ENCODE measurements at regions not wholly inside any gene's neighbourhood (a gene's known extent, or its start where the extent isn't known, plus 50 kb on each side); places are given as distances from the start of the nearest gene placed in this dataset.

DNA sequence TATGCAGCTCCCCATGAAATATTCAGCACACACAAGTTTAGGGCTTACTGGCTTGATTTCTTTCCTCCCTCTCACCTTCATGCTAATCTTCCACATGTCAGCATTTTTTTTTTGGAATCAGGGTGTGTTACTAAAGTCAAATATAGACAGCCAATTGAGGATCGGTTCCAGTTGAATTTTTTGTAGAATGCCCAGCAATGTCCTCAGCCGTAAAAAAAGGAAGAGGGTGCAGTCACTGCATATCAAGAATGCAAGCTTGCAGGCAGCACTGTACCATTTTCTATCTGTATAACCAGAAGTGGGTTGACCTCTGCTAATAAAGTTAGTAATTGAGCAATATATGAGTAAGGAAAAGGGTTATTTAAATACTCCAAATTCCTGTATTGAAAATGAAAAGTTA lies 51.4 kb upstream of the CHMP2B start:
- DNase-seq (ENCODE audit: low read depth), result no peak

DNA sequence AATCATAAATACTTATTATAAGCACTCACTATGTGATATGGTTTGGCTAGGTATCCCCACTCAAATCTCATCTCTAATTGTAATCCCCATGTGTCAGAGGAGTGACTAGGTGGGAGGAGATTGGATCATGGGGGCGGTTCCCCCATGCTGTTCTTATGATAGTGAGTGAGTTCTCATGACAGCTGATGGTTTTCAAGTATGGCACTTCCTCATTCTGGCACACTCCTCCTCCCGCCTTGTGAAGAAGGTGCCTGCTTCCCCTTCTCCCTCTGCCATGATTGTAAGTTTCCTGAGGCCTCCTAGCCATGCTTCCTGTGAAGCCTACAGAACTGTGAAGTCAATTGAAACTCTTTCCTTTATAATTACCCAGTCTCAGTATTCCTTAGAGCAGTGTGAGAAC lies 53.3 kb upstream of the CHMP2B start:
- DNase-seq (ENCODE audit: low read depth), result no peak

DNA sequence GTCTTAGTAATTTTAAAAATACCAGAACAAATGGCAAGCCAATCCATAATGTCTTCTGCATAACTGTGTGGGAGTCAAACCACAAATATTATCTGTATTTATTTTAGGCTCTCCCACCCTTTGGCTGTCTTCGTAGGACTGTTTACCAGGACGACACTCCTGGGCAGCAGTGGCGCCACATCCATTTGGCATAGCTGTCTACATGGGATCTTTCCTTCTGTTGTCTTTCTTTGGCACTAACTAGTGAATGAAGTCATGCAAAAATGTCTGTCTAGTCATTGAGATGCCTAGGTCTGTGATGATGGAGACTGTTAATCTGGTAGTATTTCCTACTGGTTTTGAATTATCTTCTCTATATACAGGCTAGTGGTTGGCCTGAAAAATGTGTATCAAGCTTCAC lies 54.0 kb upstream of the CHMP2B start:
- no peak for DNase-seq (ENCODE audit: low read depth)

DNA sequence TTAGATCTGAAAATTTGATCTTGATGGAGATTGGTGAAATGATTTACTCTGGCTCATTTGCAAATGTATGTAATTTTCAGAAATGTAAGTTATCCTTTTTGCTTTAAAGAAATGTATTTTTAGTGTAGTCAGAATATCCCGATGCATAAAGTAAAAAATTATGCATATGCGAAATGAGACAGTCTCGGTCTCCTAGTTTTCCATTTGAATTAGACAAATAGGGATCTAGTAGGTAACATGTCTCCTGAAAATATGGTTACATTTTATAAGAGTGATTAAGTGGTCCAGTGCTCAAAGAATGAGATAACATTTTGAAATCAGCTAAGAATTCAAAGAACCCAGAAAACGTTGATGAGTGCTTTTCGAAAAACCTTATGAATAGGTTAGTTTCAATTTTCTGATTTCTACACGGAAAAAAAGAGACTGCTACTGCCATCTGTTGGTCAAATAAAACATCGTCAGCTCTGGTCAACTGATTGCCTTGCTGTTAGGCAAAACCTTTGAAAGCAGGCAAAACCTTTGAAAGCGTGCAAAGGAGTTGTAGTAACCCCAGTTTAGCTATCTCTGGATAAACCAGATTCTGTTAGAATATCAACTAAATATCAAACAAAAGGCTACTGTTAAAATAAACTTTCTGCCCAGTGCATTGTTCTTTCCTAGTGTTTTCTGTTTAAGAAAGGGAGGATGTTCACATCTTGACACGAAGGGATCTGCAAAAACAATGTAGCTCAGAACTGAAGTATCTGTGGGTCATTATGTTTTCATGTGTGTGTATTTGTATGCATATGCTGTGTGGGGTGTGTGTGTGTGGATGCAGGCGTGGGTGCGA lies 59.3 kb upstream of the CHMP2B start:
- peak; percentile 39 for DNase-seq (ENCODE audit: low read depth)

DNA sequence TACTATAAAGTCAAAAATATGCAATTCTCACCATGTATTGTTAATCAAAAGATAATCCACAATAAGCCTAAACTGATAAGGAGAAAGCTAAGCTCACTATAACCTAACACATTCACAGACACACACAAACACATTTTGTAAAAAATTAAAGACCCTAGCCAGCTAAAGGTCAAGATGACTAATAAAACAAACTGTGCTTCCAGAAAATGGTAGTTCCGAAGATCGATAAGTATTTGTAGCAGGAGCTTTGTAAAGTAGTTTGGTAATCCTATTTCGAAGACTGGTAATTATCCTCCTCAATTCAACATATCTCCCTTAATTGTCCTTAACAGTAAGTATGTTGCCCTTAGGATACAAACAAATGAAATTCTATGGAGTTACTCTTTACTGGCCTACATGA lies 62.9 kb upstream of the CHMP2B start:
- DNase-seq (ENCODE audit: low read depth), result no peak

DNA sequence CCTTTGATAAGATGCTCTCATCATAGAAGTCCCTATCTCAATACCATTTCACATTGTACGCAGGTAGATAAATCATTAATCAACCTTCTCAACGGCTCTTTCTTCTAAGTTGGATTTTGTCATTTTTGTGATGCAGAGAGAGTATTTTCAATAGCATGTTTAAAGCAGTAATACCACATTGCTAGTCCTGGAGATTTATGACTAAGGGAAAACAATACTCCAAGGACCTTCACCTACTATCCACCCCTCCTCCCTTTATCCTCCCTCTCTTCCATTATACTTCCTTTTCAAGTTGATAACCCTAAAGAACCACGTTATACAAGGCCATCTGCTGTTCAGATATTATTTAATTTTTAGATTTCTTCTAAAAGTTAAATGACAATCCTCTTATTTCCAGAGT lies 65.3 kb upstream of the CHMP2B start:
- no peak for DNase-seq (ENCODE audit: low read depth)

DNA sequence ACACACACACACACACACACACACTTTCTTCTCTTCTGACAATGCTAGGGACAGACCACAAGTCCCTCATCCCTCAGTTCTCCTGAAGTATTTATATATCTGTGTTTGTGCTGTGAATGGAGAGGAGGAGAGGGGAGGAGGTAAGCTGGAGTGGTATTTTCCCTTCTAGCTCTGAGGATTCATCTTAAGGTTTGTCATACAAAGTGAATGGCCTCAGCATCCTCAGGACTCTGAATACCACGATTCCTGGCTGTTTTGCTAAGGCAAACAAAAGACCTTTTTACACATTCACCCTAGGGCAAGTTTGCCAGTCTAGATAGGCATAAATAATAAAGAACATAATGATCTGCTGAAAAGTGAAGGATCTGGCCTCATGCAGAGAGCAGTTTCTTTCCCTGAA lies 65.7 kb upstream of the CHMP2B start:
- DNase-seq (ENCODE audit: low read depth), result no peak

DNA sequence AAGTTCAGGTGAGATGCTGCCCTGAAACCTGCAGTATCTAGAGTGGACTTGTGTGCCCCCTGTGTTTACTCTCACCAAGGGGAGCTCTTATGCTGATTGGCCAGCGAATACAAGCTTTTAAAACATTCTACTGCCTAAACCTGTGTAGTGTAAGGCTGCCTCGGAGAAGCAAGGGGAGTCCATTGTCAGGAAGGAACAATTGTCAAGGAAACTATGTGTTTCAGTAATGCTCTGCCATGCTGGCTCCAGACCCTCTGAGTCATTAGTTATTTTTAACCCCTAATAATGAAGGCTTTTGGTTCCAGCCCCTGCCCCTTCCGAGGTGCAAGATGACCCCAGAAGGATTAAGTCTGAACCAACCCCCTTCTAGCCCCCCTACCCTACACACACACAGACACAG lies 66.1 kb upstream of the CHMP2B start:
- DNase-seq (ENCODE audit: low read depth), result no peak

DNA sequence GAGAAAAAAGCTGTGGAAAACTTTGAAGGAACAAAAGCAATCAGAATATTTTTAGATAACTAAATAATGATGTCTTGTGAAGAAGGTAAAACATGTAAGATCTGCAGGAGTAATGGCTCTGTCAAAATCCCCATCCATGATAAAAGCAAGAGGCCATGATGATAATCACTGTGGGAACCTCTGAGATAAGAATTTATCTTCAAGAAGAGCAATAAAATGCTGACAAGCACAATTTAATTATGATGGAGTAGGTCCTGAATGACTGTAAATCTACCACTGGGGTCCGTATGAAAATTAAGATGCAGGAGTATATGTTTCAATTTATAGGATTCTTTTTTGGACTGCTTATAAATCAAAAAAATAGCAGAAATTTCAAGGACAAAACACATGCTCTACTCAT lies 68.3 kb upstream of the CHMP2B start:
- no peak for DNase-seq (ENCODE audit: low read depth)

DNA sequence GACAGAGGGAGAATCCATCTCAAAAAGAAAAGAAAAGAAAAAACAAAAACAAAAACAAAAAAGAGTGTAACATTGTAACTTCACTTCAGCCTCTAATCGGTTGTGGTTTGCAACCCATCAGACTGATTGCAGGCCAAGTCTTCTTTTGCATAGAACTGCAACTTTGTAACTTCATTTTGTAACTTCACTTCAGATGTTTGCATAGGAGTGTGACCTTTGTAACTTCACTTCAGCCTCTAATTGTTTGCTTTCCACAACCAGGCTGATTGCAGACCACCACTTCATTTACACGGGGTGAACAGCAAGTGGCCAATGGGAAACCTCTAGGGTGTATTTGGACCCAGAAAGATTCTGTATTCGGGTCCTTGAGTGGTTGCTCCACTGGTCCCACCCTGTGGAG lies 79.1 kb upstream of the CHMP2B start:
- DNase-seq (ENCODE audit: low read depth), result no peak

DNA sequence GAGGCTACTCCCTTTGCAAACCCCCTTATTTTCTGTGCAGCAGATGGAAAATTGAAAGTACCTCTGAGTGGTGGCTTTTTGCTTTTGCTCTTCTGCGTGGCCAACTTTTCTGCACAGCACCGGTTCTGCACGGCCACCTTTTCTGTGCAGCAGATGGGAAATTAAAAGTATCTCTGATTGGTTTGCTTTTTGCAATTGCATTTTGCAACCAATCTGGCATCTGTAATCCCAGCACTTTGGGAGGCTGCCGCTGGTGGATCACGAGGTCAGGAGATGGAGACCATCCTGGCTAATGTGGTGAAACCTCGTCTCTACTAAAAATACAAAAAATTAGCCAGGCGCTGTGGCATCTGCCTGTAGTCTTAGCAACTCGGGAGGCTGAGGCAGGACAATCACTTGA lies 79.5 kb upstream of the CHMP2B start:
- DNase-seq (ENCODE audit: low read depth), result no peak

DNA sequence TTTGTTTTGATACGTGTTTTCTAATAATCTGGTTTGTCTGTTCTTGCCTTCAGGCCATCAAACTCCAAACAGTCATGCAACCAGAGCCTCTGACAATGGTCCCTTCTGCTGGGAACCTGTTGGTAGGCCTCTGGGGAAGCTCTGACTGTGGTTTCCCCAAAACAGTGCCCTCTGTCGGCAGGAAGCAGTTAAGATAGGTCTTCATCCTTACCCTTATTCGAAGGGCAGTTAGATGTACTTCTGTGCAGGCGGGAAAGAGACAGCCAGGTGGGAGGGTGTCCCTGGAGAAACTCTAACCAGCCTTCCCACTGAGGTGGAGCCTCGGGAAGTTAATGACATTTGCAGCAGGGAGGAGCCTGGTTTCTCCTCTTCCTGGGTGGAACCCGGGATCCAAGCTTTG lies 81.6 kb upstream of the CHMP2B start:
- no peak for DNase-seq (ENCODE audit: low read depth)

DNA sequence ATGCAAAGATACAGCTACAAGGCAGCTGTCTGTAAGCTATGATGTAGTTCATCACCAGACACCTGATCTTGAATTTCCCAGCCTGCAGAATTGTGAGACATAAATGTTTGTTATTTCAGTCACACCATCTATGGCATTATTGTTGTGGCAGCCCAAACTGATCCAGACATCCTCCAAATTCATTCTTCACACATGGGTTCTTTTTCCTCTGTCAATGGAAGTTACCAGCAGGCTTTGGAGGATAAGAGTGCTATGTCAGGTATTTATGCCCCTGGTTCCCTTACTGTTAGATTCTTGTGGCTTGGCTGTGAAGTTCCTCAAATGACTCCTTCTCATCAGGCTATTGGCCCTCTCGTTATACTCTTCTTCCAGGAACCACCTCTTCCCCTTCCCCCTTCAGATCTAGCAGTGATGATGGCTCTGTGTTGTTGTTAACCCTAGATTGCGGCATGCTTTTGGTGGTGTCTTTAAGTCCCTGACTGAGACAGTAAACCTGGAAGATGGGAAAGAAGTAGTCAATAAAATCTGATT lies 91.0 kb upstream of the CHMP2B start:
- no peak for DNase-seq (ENCODE audit: low read depth)

DNA sequence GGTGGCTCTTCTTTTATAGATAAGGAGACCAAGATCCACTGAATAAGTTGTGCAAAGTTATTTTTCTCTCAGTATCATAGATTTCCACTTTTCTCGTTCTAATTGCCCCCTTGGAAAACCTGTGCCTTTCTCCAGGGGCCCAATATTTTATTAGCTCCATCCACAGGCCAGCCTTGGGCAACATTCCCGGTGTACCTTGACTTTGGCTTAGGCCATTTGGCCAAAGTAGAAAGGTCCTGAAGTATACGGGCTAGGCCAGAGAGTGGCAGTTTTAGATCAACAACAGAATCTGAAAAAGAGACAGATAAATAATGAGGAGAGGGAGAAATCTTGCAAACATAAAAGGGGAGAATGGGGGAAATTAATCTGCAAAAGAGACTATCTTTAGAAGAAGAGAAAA lies 91.7 kb upstream of the CHMP2B start:
- no peak for DNase-seq (ENCODE audit: low read depth)

DNA sequence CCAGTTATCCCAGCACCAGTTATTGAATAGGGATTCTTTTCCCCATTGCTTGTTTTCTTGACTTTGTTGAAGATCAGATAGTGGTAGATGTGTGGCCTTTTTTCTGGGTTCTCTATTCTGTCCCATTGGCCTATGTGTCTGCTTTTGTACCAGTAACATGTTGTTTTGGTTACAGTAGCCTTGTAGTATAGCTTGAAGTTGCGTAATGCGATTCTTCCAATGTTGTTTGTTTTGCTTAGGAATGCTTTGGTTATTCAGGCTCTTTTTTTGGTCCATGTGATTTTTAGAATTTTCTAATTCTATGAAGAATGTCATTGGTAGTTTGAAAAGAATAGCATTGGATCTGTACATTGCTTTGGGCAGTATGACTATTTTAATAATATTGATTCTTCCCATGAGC lies 94.3 kb upstream of the CHMP2B start:
- DNase-seq (ENCODE audit: low read depth), result no peak

DNA sequence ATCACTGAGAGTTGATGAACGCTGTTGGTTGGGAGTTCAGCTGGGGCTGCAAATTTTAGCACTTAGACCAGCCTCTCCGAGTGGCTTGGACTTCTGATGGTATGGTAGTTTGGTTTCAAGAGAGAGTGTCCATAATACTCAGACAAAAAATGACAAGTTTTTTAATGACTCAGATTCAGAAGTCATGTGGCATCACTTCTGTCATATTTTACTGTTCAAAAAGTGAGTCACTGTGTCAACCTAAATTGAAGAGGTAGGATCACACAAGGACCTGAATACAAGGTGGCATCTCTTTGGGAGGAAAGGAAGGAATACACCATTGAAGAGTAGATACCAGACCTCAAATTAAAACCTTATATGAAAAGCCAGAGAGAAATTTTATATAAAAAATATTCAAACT lies 99.1 kb upstream of the CHMP2B start:
- no peak for DNase-seq (ENCODE audit: low read depth)

DNA sequence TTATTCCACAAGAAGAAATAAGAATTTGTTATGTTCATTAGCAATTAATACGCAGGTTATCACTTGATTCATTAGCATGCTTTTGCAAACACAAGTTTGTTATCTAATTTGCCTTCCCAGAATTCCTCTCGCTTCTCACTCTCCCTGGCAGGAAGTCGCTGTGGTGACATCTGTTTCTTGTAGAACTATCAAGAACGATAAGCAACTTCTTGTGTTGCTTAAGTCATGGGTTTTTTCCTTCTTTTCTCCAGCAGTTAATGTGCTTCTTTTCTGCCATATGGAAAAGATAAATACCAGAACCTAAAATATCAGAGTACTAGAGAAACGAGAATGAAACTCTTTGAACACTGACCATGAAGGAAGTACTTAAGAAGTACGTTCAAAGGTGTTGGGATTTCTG lies 99.8 kb upstream of the CHMP2B start:
- DNase-seq (ENCODE audit: low read depth), result no peak

DNA sequence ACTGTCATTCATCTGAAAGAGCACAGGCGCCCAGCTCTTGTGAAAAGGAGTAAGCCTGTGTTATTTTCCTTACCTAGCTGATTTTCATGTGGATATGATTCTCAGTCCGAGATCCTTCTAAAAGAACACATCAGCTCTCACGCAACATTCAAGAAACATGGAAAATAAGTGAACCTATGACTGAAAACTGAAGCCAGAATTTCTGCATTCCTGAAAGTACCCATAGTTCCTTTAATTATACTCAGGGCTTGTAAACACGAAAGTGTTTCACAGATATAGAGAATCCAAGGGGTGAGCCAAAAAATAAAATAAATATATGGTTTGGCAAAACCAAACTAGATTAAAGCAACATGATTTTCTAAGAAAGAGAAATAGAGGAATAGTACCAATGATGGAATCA lies 100.8 kb upstream of the CHMP2B start:
- no peak for DNase-seq (ENCODE audit: low read depth)

DNA sequence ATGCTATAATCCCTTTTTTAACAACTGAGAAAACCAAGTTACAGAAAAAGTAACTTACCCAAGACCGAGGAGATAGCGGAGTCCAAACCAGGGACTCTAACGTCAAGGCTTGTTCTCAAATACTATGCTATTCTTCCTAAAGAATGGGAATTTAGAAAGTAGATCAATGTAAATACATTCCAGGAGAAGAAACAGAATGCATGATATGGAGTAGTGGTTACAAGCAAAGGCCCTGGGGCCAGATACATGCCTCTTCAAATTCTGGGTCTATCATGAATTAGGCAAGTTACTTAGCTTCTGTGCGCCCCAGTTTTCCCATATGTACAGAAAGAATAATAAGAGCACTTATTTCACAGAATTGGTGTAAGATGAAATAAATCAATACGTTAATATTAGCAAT lies 102.0 kb upstream of the CHMP2B start:
- DNase-seq (ENCODE audit: low read depth), result no peak

DNA sequence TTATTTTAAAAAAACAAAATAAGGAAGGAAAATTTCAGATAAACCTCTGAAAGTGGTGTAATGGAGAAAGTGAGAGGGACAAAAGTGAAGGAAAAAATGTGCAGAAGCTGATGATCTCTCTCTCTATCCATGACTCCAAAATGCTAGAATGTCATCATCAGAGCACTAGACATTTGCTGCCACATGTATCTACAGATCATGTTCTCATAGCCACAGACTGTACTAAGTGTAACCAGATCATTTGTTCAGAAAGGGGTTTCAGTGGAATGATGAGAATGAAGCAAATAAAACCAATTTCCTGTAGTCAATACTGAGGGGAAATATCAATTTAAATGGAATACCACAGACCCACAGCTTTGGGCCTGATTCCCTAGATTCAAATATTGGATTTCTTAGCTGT lies 104.3 kb upstream of the CHMP2B start:
- no peak for DNase-seq (ENCODE audit: low read depth)

DNA sequence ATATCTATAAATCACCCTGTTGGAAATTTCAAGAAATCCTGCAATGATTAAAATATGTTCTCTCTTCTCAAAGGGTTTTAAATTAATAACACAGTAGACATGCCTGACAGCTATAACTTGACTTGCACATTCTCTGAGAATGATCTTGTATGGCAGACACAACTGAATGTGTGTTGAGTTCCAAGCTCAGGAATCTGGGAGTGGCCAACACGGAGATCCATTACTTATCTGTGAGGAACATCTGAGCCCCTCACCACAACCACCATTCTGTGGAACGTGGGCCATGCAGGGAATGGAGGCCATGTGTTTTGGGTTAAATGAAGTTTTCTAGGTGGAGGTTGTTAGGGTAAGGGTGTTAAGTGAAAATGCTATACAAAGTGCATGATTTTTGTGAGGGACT lies 105.3 kb upstream of the CHMP2B start:
- DNase-seq (ENCODE audit: low read depth), result no peak

DNA sequence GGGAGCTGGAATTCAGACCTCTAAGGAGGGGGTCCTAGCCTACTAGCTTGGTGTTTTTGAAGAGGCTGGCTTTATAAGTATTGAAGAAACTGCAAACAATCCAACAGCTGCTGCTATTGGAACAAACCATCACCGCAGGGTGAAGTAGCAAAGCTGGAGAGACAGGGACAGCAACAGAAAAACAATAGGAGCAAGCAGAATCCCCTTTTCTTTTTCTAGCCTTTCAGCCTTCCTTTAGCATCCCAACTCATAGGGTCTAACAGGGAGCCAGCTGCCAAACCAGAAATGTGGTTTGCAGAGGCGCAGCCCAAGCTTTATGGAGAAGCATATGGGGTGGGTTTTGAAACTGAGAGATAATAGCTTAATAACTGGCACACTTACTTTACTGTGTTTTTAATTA lies 106.2 kb upstream of the CHMP2B start:
- DNase-seq (ENCODE audit: low read depth), result no peak

DNA sequence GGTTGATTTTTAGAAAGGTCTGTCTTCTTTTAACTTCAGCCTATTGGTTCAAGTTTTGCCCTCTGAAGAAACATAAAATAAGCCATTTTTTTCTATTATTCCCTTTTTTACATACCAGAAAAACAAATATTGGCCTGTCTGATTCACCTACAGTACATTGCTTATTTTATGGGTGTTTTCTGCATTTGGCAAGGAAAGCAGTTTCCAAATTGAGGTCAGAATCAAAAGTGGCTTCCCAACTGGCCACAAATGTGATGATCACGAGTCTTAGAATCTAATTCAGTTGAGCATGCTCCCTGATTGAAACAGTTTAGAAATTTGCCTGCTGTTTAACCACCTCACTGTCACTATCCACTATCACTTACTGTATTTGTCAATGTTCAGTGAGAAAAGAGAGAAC lies 106.9 kb upstream of the CHMP2B start:
- DNase-seq (ENCODE audit: low read depth), result no peak

DNA sequence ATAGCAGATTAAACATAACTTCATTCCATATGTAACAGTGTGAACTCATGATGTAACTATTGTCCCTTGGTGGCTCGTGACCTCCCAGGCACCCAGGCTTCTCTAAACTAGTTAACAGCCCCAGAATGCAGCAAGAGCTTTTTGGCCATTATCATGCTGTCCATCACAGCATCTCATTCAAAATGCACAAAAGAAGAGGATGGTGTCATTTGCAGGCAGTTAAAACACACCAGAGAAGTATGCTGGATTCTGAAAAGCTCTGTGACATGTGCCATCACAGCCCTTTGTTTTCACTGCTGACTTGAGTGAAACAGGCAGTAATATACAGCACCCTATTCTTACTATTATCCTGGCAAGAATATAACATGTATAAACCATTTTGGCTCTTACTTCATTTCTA lies 117.6 kb upstream of the CHMP2B start:
- no peak for DNase-seq (ENCODE audit: low read depth)
